ENCODE measurements at regions not wholly inside any gene's neighbourhood (a gene's known extent, or its start where the extent isn't known, plus 50 kb on each side); places are given as distances from the start of the nearest gene placed in this dataset.

DNA sequence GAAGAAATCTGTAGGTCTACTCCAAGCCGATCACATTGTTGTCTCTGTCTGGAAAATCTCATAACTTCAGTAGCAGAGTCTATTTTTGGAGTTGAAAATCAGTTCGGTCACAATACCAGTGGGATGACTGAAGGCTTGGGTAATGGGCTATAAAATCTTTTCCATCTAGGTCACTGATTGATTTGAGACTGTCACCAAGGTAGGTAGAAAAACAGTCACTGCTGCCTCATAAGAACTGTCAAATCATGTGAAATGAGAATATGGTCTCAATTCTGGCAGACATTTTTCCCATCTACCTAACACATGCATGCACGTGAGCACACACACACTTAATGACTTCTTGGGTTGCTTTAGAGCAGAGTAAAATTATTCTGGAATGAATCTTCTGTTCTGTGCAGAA, 1162.8 kb upstream of the CITED2 start:
- H3K4me3 ChIP-seq = no peak overlapping the region
- DNase-seq (ENCODE audit: low spot score) = no peak
- peak overlapping the region; percentile 73 for H3K27ac ChIP-seq
- H3K9me3 ChIP-seq (ENCODE audit: low read depth) = no peaks in the 10 kb centered on the region
- H3K36me3 ChIP-seq (replicated peaks; ENCODE audit: insufficient read depth, low read depth) = no peaks in the 10 kb centered on the region
- TF ChIP-seq EZH2phosphoT487 (IDR thresholded peaks at IDR 0.05; ENCODE audit: low read depth, severe bottlenecking, unreplicated experiment) = no peak
- no peak for TF ChIP-seq EZH2 (IDR thresholded peaks at IDR 0.05; ENCODE audit: borderline replicate concordance)
- TF ChIP-seq, protein P1, sequence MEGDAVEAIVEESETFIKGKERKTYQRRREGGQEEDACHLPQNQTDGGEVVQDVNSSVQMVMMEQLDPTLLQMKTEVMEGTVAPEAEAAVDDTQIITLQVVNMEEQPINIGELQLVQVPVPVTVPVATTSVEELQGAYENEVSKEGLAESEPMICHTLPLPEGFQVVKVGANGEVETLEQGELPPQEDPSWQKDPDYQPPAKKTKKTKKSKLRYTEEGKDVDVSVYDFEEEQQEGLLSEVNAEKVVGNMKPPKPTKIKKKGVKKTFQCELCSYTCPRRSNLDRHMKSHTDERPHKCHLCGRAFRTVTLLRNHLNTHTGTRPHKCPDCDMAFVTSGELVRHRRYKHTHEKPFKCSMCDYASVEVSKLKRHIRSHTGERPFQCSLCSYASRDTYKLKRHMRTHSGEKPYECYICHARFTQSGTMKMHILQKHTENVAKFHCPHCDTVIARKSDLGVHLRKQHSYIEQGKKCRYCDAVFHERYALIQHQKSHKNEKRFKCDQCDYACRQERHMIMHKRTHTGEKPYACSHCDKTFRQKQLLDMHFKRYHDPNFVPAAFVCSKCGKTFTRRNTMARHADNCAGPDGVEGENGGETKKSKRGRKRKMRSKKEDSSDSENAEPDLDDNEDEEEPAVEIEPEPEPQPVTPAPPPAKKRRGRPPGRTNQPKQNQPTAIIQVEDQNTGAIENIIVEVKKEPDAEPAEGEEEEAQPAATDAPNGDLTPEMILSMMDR (IDR thresholded peaks at IDR 0.05; ENCODE audit: poor library complexity) = no peak
- no peaks in the 10 kb centered on the region for H3K27me3 ChIP-seq
- H3K4me1 ChIP-seq (ENCODE audit: insufficient read depth) = peaks cover 14% of the 10 kb centered on the region
- peak overlapping the region; percentile 20 for H2AFZ ChIP-seq
- H4K20me1 ChIP-seq (ENCODE audit: insufficient read depth, poor library complexity, severe bottlenecking) = no peaks in the 10 kb centered on the region
- no peaks in the 10 kb centered on the region for H3K79me2 ChIP-seq
- peak overlapping the region; percentile 64 for H3K4me2 ChIP-seq
- no peaks in the 10 kb centered on the region for H3K9me2 ChIP-seq (replicated peaks; ENCODE audit: insufficient read depth)
- 56% methylated on average over 3 of the region's 3 CpGs for WGBS (ENCODE audit: low lambda C conversion rate, missing lambda C conversion rate)

DNA sequence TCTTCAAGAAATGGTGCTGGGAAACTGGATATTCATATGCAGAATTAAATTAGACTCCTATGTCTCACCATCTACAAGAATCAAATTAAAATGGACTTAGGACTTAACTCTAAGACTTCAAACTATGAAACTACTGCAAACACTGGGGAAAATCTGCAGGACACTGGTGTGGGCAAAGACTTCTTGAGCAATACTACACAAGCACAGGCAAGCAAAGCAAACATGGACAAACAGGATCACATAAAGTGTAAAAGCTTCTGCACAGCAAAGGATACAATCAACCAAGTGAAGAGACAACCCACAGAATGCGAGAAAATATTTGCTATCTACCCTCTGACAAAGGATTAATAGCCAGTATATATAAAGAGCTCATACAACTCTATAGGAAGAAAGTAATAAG, 1161.1 kb upstream of the CITED2 start:
- H3K9me2 ChIP-seq (replicated peaks; ENCODE audit: insufficient read depth) = no peaks in the 10 kb centered on the region
- no peak overlapping the region for H2AFZ ChIP-seq
- 95% methylated on average over 1 of the region's 1 CpG for WGBS (ENCODE audit: low lambda C conversion rate, missing lambda C conversion rate)
- H3K36me3 ChIP-seq (replicated peaks; ENCODE audit: insufficient read depth, low read depth) = no peaks in the 10 kb centered on the region
- TF ChIP-seq, protein P1 (IDR thresholded peaks at IDR 0.05; ENCODE audit: poor library complexity) = no peak
- TF ChIP-seq EZH2phosphoT487 (IDR thresholded peaks at IDR 0.05; ENCODE audit: low read depth, severe bottlenecking, unreplicated experiment) = no peak
- TF ChIP-seq EZH2 (IDR thresholded peaks at IDR 0.05; ENCODE audit: borderline replicate concordance) = no peak
- no peaks in the 10 kb centered on the region for H4K20me1 ChIP-seq (ENCODE audit: insufficient read depth, poor library complexity, severe bottlenecking)
- no peaks in the 10 kb centered on the region for H3K27me3 ChIP-seq
- H3K4me1 ChIP-seq (ENCODE audit: insufficient read depth) = peaks cover 14% of the 10 kb centered on the region
- no peak overlapping the region for H3K27ac ChIP-seq
- DNase-seq (ENCODE audit: low spot score) = no peak
- no peak overlapping the region for H3K4me3 ChIP-seq
- no peaks in the 10 kb centered on the region for H3K9me3 ChIP-seq (ENCODE audit: low read depth)
- H3K4me2 ChIP-seq = no peak overlapping the region
- H3K79me2 ChIP-seq = no peaks in the 10 kb centered on the region

DNA sequence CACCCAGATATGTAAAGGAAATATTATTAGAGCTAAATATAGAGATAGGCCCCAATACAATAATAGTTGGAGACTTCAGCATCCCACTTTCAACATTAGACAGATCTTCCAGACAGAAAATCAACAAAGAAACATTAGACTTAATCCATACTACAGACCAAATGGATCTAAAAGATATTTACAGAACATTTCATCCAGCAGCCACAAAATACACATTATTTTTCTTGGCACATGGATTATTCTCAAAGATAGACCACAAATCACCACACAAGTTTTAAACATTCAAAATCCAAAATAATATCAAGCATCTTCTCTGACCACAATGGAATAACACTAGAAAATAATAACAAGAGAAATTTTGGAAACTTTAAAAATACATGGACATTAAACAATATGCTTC, 1159.1 kb upstream of the CITED2 start:
- H3K4me3 ChIP-seq = no peak overlapping the region
- H3K4me2 ChIP-seq = no peak overlapping the region
- H3K36me3 ChIP-seq (replicated peaks; ENCODE audit: insufficient read depth, low read depth) = no peaks in the 10 kb centered on the region
- H3K9me3 ChIP-seq (ENCODE audit: low read depth) = no peaks in the 10 kb centered on the region
- no peaks in the 10 kb centered on the region for H3K9me2 ChIP-seq (replicated peaks; ENCODE audit: insufficient read depth)
- H2AFZ ChIP-seq = no peak overlapping the region
- DNase-seq (ENCODE audit: low spot score) = no peak
- no peaks in the 10 kb centered on the region for H3K79me2 ChIP-seq
- TF ChIP-seq, protein P1 (IDR thresholded peaks at IDR 0.05; ENCODE audit: poor library complexity) = no peak
- TF ChIP-seq EZH2phosphoT487 (IDR thresholded peaks at IDR 0.05; ENCODE audit: low read depth, severe bottlenecking, unreplicated experiment) = no peak
- TF ChIP-seq EZH2 (IDR thresholded peaks at IDR 0.05; ENCODE audit: borderline replicate concordance) = no peak
- H3K27ac ChIP-seq = no peak overlapping the region
- H3K27me3 ChIP-seq = no peaks in the 10 kb centered on the region
- peaks cover 14% of the 10 kb centered on the region for H3K4me1 ChIP-seq (ENCODE audit: insufficient read depth)
- no peaks in the 10 kb centered on the region for H4K20me1 ChIP-seq (ENCODE audit: insufficient read depth, poor library complexity, severe bottlenecking)

DNA sequence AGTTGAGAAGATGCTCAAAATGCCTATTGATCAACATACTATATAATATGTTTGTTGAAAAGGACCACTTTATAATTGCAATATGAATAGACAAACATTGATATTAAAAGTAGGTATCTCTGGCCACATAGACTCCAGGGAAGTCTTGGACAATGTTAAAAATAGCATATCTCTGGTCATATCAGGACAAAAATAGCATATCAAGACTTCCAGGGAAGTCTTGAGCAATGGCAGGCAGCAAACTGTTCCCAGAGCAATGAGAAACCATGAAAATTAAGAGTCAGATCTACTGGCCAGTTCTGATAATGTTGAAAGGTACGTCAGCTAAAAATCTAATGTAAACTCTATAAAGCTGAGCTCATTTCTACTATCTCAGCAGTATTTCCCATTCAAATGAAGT, 1130.3 kb upstream of the CITED2 start:
- WGBS (ENCODE audit: low lambda C conversion rate, missing lambda C conversion rate) = 76% methylated on average over 1 of the region's 1 CpG
- Histone ChIP-seq H3K9me2 (replicated peaks; ENCODE audit: insufficient read depth) (no peaks in the 10 kb centered on the region), H3K27me3 (no peaks in the 10 kb centered on the region), H4K20me1 (ENCODE audit: insufficient read depth, poor library complexity, severe bottlenecking) (no peaks in the 10 kb centered on the region), H3K79me2 (no peaks in the 10 kb centered on the region), H3K9me3 (ENCODE audit: low read depth) (no peaks in the 10 kb centered on the region), H3K4me1 (ENCODE audit: insufficient read depth) (no peaks in the 10 kb centered on the region), H2AFZ (no peak overlapping the region), H3K36me3 (replicated peaks; ENCODE audit: insufficient read depth, low read depth) (no peaks in the 10 kb centered on the region), H3K4me3 (no peak overlapping the region), H3K4me2 (no peak overlapping the region), H3K27ac (no peak overlapping the region)
- TF ChIP-seq EZH2phosphoT487 (IDR thresholded peaks at IDR 0.05; ENCODE audit: low read depth, severe bottlenecking, unreplicated experiment) (no peak), EZH2 (IDR thresholded peaks at IDR 0.05; ENCODE audit: borderline replicate concordance) (no peak)
- TF ChIP-seq, protein P1 (IDR thresholded peaks at IDR 0.05; ENCODE audit: poor library complexity) = no peak
- DNase-seq (ENCODE audit: low spot score) = no peak

Measured in hepatocyte (in vitro differentiated cells).